Activated T-helper 2 cell treated with anti-CD3 and anti-CD28 coated beads, Interferon-gamma antibody, Interleukin-2, Interleukin-4, amounts not matched to agents 10 μg/mL and 5 μg/mL and 100 μg/mL, durations not matched to agents 14 hours and 24 hours and 36 hours (primary cell): ENCODE measurements at regions not wholly inside any gene's neighbourhood (a gene's known extent, or its start where the extent isn't known, plus 50 kb on each side); places are given as distances from the start of the nearest gene placed in this dataset.

Experiments
- DNase-seq: peaks from one replicate; pipeline ENCODE4 v3.0.0; 2021; ENCODE audit warnings: low spot score
- H3K27ac Mint-ChIP-seq: one replicate; pipeline ENCODE4 v1.8.0; 2021; ENCODE audit warnings: mixed read lengths
- H3K27me3 Mint-ChIP-seq: one replicate; pipeline ENCODE4 v1.8.0; 2021; ENCODE audit warnings: low read depth, mixed read lengths
- H3K36me3 Mint-ChIP-seq: one replicate; pipeline ENCODE4 v1.8.0; 2021; ENCODE audit warnings: low read depth, mixed read lengths
- H3K4me1 Mint-ChIP-seq: one replicate; pipeline ENCODE4 v1.8.0; 2021; ENCODE audit warnings: low read depth, mixed read lengths
- H3K4me3 Mint-ChIP-seq: one replicate; pipeline ENCODE4 v1.8.0; 2021; ENCODE audit warnings: low read depth, mild to moderate bottlenecking, moderate library complexity, mixed read lengths
- H3K9me3 Mint-ChIP-seq: one replicate; pipeline ENCODE4 v1.8.0; 2021; ENCODE audit warnings: mixed read lengths
- intact Hi-C: fragments of 100-400 bp; cut with micrococcal nuclease; formaldehyde crosslinking; loops from one replicate; pipeline ENCODE4 v1.15.1; 2023

DNA sequence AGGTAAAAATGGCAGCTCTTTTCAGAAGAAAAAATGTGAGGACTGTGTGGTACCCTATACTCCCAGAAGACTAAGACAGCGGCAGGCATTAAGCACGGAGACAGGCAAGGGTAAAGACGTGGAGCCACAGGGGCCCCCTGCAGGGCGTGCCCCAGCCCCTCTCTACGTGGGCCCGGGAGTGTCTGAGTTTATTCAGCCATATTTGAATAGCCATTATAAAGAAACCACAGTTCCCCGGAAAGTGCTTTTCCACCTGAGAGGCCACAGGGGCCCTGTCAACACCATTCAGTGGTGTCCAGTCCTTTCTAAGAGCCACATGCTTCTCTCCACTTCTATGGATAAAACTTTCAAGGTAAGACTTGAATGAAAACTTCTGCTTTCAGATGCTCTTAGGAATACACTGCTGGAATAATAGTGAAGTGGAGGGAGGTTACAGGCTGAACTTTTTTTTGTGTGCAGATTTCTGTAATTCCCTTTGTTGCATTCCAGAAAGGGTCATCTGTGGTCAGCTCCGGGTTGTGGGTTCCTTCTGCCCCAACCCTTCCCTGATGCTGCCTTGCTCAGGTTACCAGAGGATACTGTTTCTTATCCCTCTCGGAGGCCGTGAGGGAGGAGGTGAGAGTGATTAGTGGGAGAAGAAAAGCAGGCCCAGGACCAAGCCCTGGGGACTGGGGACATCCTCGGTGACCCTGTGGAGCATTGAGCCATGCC lies 58.4 kb downstream of the SLC25A47 start:
- H3K9me3 Mint-ChIP-seq, result no peaks in the 10 kb centered on the region
- no peak overlapping the region for H3K27ac Mint-ChIP-seq

GRCh38 chr14:100382106-100382455 lies 58.9 kb downstream of the SLC25A47 start:
- no peak overlapping the region for H3K27ac Mint-ChIP-seq
- H3K27me3 Mint-ChIP-seq, result no peaks in the 10 kb centered on the region
- H3K4me3 Mint-ChIP-seq, result no peak overlapping the region
- DNase-seq, result no peak
- no peaks in the 10 kb centered on the region for H3K9me3 Mint-ChIP-seq
- H3K36me3 Mint-ChIP-seq, result no peaks in the 10 kb centered on the region
- intact Hi-C loops, result loop anchor here (2.0 to 10.0 kb wide), 2 partner anchors 273 to 1243 kb away; no protein-coding TSS in a partner anchor
- H3K4me1 Mint-ChIP-seq, result peaks cover 6% of the 10 kb centered on the region

More for the DNA sequence above, 58.4 kb downstream of the SLC25A47 start:
- Mint-ChIP-seq H3K4me3 (no peak overlapping the region), H3K4me1 (peaks cover 10% of the 10 kb centered on the region), H3K36me3 (no peaks in the 10 kb centered on the region), H3K27me3 (no peaks in the 10 kb centered on the region)
- intact Hi-C loops, result loop anchor here (2.0 to 10.0 kb wide), 2 partner anchors 273 to 1243 kb away; no protein-coding TSS in a partner anchor
- DNase-seq, result no peak

- no peaks in the 10 kb centered on the region for H3K9me3 Mint-ChIP-seq
- no peaks in the 10 kb centered on the region for H3K27me3 Mint-ChIP-seq
- peaks cover 7% of the 10 kb centered on the region for H3K4me1 Mint-ChIP-seq
- H3K36me3 Mint-ChIP-seq, result no peaks in the 10 kb centered on the region
- no peak overlapping the region for H3K27ac Mint-ChIP-seq
- peak; percentile 53 for DNase-seq
- H3K4me3 Mint-ChIP-seq, result no peak overlapping the region
- intact Hi-C loops, result loop anchor here (1.0 to 10.0 kb wide), 3 partner anchors 262 to 1241 kb away; no protein-coding TSS in a partner anchor
Observed at GRCh38 chr14:100383727-100384158, 60.6 kb downstream of the SLC25A47 start.

- Mint-ChIP-seq H3K36me3 (no peaks in the 10 kb centered on the region), H3K9me3 (no peaks in the 10 kb centered on the region), H3K4me3 (no peak overlapping the region), H3K4me1 (peaks cover 7% of the 10 kb centered on the region), H3K27ac (no peak overlapping the region), H3K27me3 (no peaks in the 10 kb centered on the region)
- no peak for DNase-seq
- intact Hi-C loops, result loop anchor here (10.0 kb wide), 1 partner anchor 1241 kb away; no protein-coding TSS in a partner anchor
Observed at GRCh38 chr14:100384277-100384676, 61.1 kb downstream of the SLC25A47 start.

GRCh38 chr14:100384819-100385813 lies 62.0 kb downstream of the SLC25A47 start:
- no peaks in the 10 kb centered on the region for H3K27me3 Mint-ChIP-seq
- peaks cover 7% of the 10 kb centered on the region for H3K4me1 Mint-ChIP-seq
- intact Hi-C loops, result loop anchor here (10.0 kb wide), 1 partner anchor 1240 kb away; no protein-coding TSS in a partner anchor
- DNase-seq, result no peak
- no peak overlapping the region for H3K27ac Mint-ChIP-seq
- H3K9me3 Mint-ChIP-seq, result no peaks in the 10 kb centered on the region
- no peak overlapping the region for H3K4me3 Mint-ChIP-seq
- H3K36me3 Mint-ChIP-seq, result no peaks in the 10 kb centered on the region

DNA sequence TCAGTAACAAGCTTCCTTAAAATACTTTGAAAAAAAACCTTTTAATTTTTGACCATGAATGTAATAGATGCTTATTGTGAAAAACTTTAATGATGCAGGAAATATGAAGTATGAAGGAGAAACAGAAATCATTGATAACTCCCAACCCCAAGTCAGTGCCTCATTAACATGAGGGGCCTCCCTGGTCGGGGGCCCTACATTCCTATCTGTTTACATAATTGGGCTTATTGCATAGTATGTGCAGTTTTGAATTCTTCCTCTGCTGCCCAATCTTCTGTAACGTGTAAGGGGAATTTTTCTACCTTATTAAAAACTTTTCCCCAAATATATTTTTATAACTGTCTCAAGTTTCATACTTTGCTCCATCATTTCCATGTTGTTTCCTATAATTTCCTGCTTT lies 63.0 kb downstream of the SLC25A47 start:
- no peak overlapping the region for H3K27ac Mint-ChIP-seq
- no peaks in the 10 kb centered on the region for H3K9me3 Mint-ChIP-seq
- peaks cover 9% of the 10 kb centered on the region for H3K4me1 Mint-ChIP-seq
- H3K27me3 Mint-ChIP-seq, result no peaks in the 10 kb centered on the region
- no peak overlapping the region for H3K4me3 Mint-ChIP-seq
- DNase-seq, result no peak
- no peaks in the 10 kb centered on the region for H3K36me3 Mint-ChIP-seq
- intact Hi-C loops, result loop anchor here (10.0 kb wide), 1 partner anchor 1239 kb away; no protein-coding TSS in a partner anchor

GRCh38 chr14:100386846-100387245 lies 63.7 kb downstream of the SLC25A47 start:
- no peak for DNase-seq
- H3K4me3 Mint-ChIP-seq, result no peak overlapping the region
- H3K36me3 Mint-ChIP-seq, result no peaks in the 10 kb centered on the region
- no peaks in the 10 kb centered on the region for H3K9me3 Mint-ChIP-seq
- intact Hi-C loops, result loop anchor here (10.0 kb wide), 1 partner anchor 1238 kb away; no protein-coding TSS in a partner anchor
- no peaks in the 10 kb centered on the region for H3K27me3 Mint-ChIP-seq
- peaks cover 9% of the 10 kb centered on the region for H3K4me1 Mint-ChIP-seq
- H3K27ac Mint-ChIP-seq, result no peak overlapping the region

DNA sequence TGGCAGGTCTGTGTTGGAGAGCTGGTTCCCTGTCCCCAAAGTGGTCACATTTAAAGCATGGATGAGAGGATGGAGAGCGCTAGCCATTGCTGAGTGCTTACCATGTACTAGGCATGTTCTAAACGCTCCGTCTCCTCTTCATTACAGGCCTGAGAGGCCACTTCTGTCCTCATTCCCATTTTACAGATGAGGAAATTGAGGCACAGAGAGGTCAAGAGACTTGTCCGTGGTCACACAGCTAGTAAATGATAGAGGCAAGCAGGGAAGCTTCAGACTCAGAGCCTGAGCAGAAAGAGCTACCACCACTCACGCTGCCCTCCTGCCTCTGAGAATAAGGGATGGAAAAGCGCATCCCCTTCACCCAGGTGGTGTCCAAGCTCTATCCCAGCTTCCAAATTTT lies 64.3 kb downstream of the SLC25A47 start:
- intact Hi-C loops, result loop anchor here (10.0 kb wide), 1 partner anchor 1237 kb away; no protein-coding TSS in a partner anchor
- no peaks in the 10 kb centered on the region for H3K9me3 Mint-ChIP-seq
- no peaks in the 10 kb centered on the region for H3K27me3 Mint-ChIP-seq
- no peak overlapping the region for H3K4me3 Mint-ChIP-seq
- H3K27ac Mint-ChIP-seq, result no peak overlapping the region
- peaks cover 11% of the 10 kb centered on the region for H3K4me1 Mint-ChIP-seq
- no peaks in the 10 kb centered on the region for H3K36me3 Mint-ChIP-seq
- no peak for DNase-seq

DNA sequence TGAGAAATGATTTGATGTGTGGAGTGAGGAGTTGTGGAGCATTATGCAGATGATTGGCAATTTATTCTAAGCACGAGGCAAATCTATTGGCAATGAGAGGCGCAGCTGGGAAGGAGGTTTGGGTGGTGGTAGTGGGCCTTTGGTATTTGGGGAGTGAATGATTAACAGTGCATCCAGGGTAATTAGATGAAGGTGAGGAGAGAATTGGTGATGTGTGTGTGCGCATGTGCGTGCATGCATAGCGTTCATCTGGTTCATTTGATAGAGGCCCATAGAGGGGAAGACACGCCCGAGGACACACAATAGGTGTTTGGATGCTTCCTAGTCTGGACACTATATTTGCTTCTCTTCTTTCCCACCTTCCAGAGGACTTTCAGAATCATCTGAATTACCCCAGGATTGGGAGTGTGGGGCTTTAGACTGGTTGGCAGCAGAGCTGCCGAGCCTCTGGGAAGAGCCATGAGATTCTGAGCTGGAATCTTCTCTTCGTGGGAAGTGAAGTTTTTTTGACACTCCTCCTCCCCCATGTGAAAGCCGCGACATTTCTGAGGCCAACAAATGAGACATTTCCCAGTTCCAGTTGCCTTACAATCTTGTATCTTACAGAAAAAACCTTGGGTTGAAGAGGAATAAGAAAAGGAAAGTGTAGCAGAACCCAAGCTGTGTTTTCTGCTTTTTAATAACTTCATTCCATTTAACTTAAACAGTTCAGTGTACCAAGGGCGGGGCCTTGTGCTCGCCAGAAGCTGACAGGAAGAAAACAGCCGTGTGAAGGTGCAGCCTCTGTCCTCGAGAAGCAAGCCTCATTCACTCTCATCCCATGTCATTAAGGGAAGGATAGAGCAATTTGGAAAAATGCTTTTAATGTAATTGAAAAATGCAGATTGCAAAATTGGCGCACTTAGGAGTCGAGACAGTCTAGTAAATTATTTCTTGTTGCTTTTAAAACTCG lies 65.2 kb downstream of the SLC25A47 start:
- Mint-ChIP-seq H3K4me1 (peaks cover 11% of the 10 kb centered on the region), H3K27ac (no peak overlapping the region), H3K9me3 (no peaks in the 10 kb centered on the region), H3K4me3 (no peak overlapping the region), H3K36me3 (no peaks in the 10 kb centered on the region), H3K27me3 (no peaks in the 10 kb centered on the region)
- intact Hi-C loops, result loop anchor here (10.0 kb wide), 1 partner anchor 1236 kb away; no protein-coding TSS in a partner anchor
- DNase-seq, result no peak

- intact Hi-C loops, result loop anchor here (10.0 kb wide), 1 partner anchor 1235 kb away; no protein-coding TSS in a partner anchor
- Mint-ChIP-seq H3K9me3 (no peaks in the 10 kb centered on the region), H3K36me3 (no peaks in the 10 kb centered on the region), H3K4me1 (peaks cover 9% of the 10 kb centered on the region), H3K4me3 (no peak overlapping the region), H3K27me3 (no peaks in the 10 kb centered on the region), H3K27ac (no peak overlapping the region)
- DNase-seq, result no peak
Observed at GRCh38 chr14:100389497-100390104, 66.5 kb downstream of the SLC25A47 start.

DNA sequence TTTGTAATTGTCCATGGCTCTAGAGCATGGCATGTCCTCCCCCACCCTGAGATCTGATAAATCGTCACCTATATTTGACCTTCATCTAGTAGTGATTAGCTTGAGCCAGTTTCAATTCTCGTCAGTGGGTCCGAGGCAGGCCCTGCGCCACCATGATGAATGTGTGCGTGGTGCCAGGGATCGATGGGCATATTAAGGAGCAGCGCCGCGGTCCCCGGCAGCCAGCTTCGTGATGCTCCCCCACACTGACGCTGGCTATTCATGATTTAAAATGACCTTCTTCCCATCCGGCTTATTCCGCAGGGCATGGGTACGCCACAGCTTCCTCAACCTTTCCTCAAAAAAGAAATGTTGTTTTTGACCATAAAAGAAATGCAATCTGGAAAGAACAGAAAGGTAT lies 68.0 kb downstream of the SLC25A47 start:
- Mint-ChIP-seq H3K4me1 (peaks cover 9% of the 10 kb centered on the region), H3K9me3 (no peaks in the 10 kb centered on the region), H3K36me3 (no peaks in the 10 kb centered on the region), H3K27ac (no peak overlapping the region), H3K27me3 (no peaks in the 10 kb centered on the region), H3K4me3 (no peak overlapping the region)
- intact Hi-C loops, result no loop called here
- no peak for DNase-seq
